GM12864 (cell line): ENCODE measurements at regions not wholly inside any gene's neighbourhood (a gene's known extent, or its start where the extent isn't known, plus 50 kb on each side); places are given as distances from the start of the nearest gene placed in this dataset.

Source experiments
- DNase-seq: peaks from one replicate; pipeline ENCODE4 v3.0.0-alpha.2; 2011; ENCODE audit warnings: low read depth
- H3K4me3 ChIP-seq: 2 replicates; pipeline ENCODE4 v1.5.1; 2011; ENCODE audit warnings: mild to moderate bottlenecking, low read depth, low read length, control low read depth
- CTCF ChIP-seq: IDR thresholded peaks from 2 replicates; pipeline ENCODE4 v1.5.1; 2011; ENCODE audit warnings: low read depth, mild to moderate bottlenecking, moderate library complexity, low read length, control low read depth, inconsistent platforms; ENCODE audit errors: missing control alignments

GRCh38 chr4:137661693-137662092 is 129.4 kb upstream of the PCDH18 start:
- no peak for DNase-seq
- no peak overlapping the region for H3K4me3 ChIP-seq
- TF ChIP-seq CTCF, result no peak

GRCh38 chr4:137660211-137660610 is 127.9 kb upstream of the PCDH18 start:
- no peak for TF ChIP-seq CTCF

GRCh38 chr4:137659431-137659830 is 127.1 kb upstream of the PCDH18 start:
- no peak for TF ChIP-seq CTCF
- no peak for DNase-seq
- no peak overlapping the region for H3K4me3 ChIP-seq

More at GRCh38 chr4:137660211-137660610, 127.9 kb upstream of the PCDH18 start:
- no peak for DNase-seq
- no peak overlapping the region for H3K4me3 ChIP-seq

GRCh38 chr4:137656661-137657060 is 124.4 kb upstream of the PCDH18 start:
- no peak for DNase-seq
- no peak for TF ChIP-seq CTCF
- H3K4me3 ChIP-seq, result no peak overlapping the region

GRCh38 chr4:137655302-137655701 is 123.0 kb upstream of the PCDH18 start:
- no peak for DNase-seq
- no peak overlapping the region for H3K4me3 ChIP-seq
- TF ChIP-seq CTCF, result no peak

- no peak overlapping the region for H3K4me3 ChIP-seq
- DNase-seq, result no peak
- TF ChIP-seq CTCF, result no peak
Measured at GRCh38 chr4:137651128-137651527, 118.8 kb upstream of the PCDH18 start.

- no peak for TF ChIP-seq CTCF
- DNase-seq, result no peak
- H3K4me3 ChIP-seq, result no peak overlapping the region
Measured at GRCh38 chr4:137649711-137650450, 117.6 kb upstream of the PCDH18 start.
